Mononuclear cell (primary cell): ENCODE measurements at regions not wholly inside any gene's neighbourhood (a gene's known extent, or its start where the extent isn't known, plus 50 kb on each side); places are given as distances from the start of the nearest gene placed in this dataset.
"Not testable (repeated sequence)": the region's sequence is repeated elsewhere in the genome, so short reads cannot be mapped to it uniquely, and the experiment has no call there.

Source experiments
- H3K27me3 ChIP-seq: 2 replicates; pipeline ENCODE4 v1.6.0; 2011; ENCODE audit warnings: low read length, control low read depth; ENCODE audit not compliant: insufficient read depth
- H3K4me1 ChIP-seq: 2 replicates; pipeline ENCODE4 v1.5.1; 2011; ENCODE audit warnings: mild to moderate bottlenecking, low read length, control low read depth; ENCODE audit not compliant: insufficient read depth
- H3K4me3 ChIP-seq: 2 replicates; pipeline ENCODE4 v1.5.1; 2011; ENCODE audit warnings: mild to moderate bottlenecking, low read length, moderate library complexity
- H3K9me3 ChIP-seq: 2 replicates; pipeline ENCODE4 v1.5.1; 2011; ENCODE audit warnings: low read depth, mild to moderate bottlenecking, control low read depth, low read length

- no peak overlapping the region for H3K4me3 ChIP-seq
- no peaks in the 10 kb centered on the region for H3K27me3 ChIP-seq
Observed at GRCh38 chrX:139324756-139325155, 205.8 kb upstream of the F9 start.

GRCh38 chrX:139320661-139321354 lies 209.7 kb upstream of the F9 start:
- H3K27me3 ChIP-seq, H3K4me3 ChIP-seq, H3K4me1 ChIP-seq, H3K9me3 ChIP-seq: not testable (repeated sequence)

More at GRCh38 chrX:139324756-139325155, 205.8 kb upstream of the F9 start:
- Histone ChIP-seq H3K4me1 (no peaks in the 10 kb centered on the region), H3K9me3 (no peaks in the 10 kb centered on the region)

- not testable (repeated sequence) for H3K4me3 ChIP-seq, H3K9me3 ChIP-seq, H3K4me1 ChIP-seq, H3K27me3 ChIP-seq
Observed at GRCh38 chrX:139306675-139307074, 223.9 kb upstream of the F9 start.

- Histone ChIP-seq H3K4me1 (no peaks in the 10 kb centered on the region), H3K4me3 (no peak overlapping the region)
Observed at GRCh38 chrX:139304471-139304870, 226.1 kb upstream of the F9 start.

DNA sequence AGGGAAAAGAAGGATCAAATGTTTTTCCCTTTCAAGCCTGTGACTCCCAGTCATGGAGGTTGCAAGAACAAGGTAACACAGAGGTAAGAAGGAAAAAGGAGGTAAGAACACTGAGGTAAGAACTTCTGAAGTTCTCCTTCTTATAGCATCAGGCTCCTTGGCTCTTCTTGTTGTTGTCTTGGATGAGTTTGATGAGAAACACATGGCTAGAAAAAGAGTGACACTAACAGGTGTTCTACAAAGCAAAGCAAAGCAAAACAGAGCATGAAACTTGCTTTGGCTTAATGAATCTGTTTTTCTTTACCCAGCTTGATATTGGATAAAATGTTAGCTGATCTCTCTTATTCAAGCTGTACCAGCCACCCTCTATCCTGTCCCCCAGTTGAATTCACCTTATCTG lies 231.2 kb upstream of the F9 start:
- Histone ChIP-seq H3K4me3 (no peak overlapping the region), H3K4me1 (no peaks in the 10 kb centered on the region), H3K27me3 (no peaks in the 10 kb centered on the region), H3K9me3 (no peaks in the 10 kb centered on the region)

More at GRCh38 chrX:139304471-139304870, 226.1 kb upstream of the F9 start:
- H3K27me3 ChIP-seq, result no peaks in the 10 kb centered on the region
- H3K9me3 ChIP-seq, result no peaks in the 10 kb centered on the region

DNA sequence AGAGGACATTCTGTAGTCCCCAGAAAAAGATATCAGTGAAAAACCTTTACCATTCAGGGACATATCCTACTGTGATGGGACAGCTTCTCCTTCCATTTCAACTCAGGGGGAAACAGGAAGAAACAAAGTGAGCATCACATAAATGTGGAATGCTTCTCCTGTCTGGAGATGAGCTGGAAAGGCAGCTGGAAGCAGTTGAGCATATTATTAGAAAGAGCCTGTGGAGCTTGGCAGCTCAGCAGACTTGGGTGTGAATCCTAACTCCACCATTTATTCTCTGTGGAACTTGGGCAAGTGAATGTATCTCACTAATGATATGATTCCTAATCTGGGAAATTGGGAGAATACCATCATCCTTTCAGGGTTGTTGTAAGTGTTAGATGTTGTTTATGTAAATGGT lies 232.1 kb upstream of the F9 start:
- no peaks in the 10 kb centered on the region for H3K4me1 ChIP-seq
- H3K4me3 ChIP-seq, result no peak overlapping the region
- H3K27me3 ChIP-seq, result no peaks in the 10 kb centered on the region
- no peaks in the 10 kb centered on the region for H3K9me3 ChIP-seq

DNA sequence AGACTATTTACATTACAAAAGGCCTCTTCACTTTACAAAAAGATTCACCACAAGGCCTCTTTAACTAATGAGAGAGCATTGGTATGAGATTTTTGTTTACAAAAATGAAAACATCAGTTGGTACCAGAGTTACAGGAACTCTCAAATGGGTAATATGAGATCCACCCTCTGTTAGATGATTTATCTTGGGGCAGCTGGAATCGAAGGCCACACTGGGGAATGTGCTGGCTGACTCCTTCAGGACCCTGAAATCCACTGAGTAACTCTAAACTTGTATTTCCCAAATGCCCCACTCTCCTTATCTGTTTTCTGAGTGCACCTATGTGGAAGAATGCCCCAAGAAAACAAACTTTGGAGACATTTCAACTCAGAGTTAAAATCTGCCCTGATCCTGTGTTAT lies 232.9 kb upstream of the F9 start:
- H3K4me1 ChIP-seq, result no peaks in the 10 kb centered on the region
- H3K27me3 ChIP-seq, result no peaks in the 10 kb centered on the region
- no peaks in the 10 kb centered on the region for H3K9me3 ChIP-seq
- H3K4me3 ChIP-seq, result no peak overlapping the region

DNA sequence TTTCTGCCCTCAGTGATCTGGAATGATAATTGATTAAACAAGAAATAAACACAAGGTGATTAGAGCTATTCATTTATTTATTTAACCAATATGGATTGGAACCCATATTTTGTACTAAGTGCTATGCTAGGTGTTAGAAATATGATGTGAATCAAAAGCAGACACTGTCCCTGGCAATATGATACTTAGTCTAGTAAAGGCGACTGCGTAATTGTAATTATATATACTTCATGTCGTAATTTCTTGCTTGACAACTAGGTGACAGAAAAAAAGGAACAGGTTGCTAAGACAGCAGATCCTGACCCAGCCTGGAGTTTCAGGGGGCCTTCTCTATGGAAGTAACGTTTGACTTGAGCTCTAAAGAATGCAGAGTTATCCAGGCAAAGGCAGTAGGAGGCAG lies 236.5 kb upstream of the F9 start:
- H3K9me3 ChIP-seq, result no peaks in the 10 kb centered on the region
- H3K4me3 ChIP-seq, result no peak overlapping the region
- no peaks in the 10 kb centered on the region for H3K4me1 ChIP-seq
- H3K27me3 ChIP-seq, result no peaks in the 10 kb centered on the region

GRCh38 chrX:139290310-139290709 lies 240.2 kb upstream of the F9 start:
- no peaks in the 10 kb centered on the region for H3K4me1 ChIP-seq

DNA sequence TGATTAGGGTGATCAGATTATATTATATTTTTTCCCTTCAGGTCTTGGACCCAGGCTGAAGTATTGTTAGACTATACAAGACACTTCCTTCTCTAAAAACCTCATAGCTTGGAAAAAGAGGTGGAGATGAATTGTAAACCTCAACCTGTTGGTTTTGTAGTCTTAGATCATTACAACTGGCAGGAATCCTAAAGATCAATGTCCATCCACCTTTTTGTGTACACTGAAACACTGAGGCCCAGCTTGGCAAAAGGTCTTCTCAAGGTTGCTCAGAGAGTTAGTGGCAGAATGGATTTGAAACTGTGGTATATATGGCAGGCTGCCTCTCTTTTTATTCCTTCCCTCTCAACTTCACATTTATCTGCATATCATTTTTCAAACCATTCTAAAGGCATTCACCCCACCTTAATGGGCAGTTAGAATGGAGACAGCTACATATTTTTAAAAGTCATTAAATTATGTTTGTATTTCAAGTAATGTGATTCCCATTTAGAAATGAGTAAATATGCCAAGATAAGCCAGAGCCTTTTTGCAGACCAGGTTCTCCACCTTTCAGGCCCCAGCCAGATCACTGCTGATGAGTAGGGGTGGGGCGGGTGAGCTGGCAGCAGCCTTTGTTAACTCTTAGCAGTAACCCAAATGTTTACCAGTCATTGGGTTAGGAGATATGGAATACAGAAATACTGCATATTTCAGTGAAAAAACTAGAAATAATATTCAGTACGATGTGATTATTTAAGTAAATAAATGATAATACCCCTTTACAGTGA lies 243.2 kb upstream of the F9 start:
- Histone ChIP-seq H3K4me3 (no peak overlapping the region), H3K9me3 (no peaks in the 10 kb centered on the region), H3K4me1 (no peaks in the 10 kb centered on the region), H3K27me3 (no peaks in the 10 kb centered on the region)

More at GRCh38 chrX:139290310-139290709, 240.2 kb upstream of the F9 start:
- no peak overlapping the region for H3K4me3 ChIP-seq
- no peaks in the 10 kb centered on the region for H3K27me3 ChIP-seq
- no peaks in the 10 kb centered on the region for H3K9me3 ChIP-seq

DNA sequence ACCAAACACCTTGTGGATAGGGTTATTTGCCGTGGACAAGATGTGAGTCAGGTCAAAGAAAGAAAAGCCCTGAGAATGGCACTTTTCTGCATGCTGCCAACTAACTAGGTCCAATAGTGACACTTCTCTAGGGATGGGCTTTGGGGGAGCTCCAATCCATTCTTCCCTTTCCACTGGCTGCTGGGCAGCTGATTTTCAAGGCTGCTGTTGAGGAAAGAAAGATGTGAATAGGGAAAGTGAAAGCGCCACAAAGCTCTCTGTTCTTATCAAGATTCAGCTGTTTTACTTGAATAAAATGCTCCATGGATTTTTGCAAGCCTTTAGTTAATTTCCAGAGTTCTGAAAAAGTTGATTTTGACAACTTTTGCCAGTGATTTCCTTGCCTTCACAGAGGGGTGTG lies 244.2 kb upstream of the F9 start:
- Histone ChIP-seq H3K4me1 (no peaks in the 10 kb centered on the region), H3K9me3 (no peaks in the 10 kb centered on the region), H3K27me3 (no peaks in the 10 kb centered on the region), H3K4me3 (no peak overlapping the region)

DNA sequence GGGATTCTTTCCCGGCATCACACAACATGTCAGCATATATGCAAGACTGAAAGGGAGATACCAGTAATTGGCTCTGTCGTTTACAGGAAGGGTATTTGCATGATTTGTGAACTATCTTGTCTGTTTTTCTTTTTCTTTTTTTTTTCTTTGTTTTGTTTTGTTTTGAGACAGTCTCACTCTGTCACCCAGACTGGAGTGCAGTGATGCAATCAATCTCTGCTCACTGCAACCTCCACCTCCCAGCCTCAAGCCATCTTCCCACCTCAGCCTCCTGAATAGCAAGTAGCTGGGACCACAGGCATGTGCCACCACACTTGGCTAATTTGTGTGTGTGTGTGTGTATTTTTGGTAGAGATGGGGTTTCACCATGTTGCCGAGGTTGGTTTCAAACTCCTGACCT lies 262.7 kb upstream of the F9 start:
- Histone ChIP-seq H3K4me1 (no peaks in the 10 kb centered on the region), H3K27me3 (no peaks in the 10 kb centered on the region), H3K9me3 (no peaks in the 10 kb centered on the region), H3K4me3 (no peak overlapping the region)

DNA sequence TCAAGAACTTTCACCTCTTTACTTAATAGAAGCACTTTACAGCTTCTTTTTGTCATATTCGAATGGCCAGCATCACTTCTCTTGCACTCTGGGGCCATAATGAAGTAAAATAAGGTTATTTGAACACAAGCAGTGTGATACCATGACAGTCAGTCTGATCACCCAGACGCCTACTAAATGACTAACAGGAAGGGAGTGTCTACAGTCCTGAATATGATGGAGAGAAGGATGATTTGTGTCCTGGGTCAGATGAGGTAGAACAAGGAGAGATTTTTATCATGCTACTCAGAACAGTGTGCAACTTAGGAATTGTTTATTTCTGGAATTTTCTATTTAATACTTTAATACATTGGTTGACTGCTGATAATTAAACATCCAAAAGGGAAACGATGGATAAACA lies 284.2 kb upstream of the F9 start:
- Histone ChIP-seq H3K9me3 (no peaks in the 10 kb centered on the region), H3K27me3 (no peaks in the 10 kb centered on the region), H3K4me3 (no peak overlapping the region), H3K4me1 (no peaks in the 10 kb centered on the region)

DNA sequence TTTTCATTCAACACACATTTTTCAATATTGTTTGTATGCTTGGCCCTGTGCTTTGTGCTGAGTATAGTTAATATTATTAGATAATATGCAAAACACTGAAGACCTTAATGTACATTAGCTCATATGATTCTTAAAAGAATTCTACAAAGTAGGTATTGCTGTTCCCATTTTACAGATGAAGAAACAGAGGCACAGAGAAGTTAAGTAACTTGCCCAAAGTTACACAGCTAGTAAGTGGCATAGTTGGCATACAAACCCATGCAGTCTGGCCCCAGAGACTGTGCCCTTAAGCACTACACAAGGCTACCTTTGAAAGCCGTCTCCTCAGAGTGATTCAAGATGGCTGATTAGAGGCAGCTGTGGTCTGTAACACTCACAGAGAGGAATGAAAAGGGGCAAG lies 293.4 kb upstream of the F9 start:
- no peaks in the 10 kb centered on the region for H3K9me3 ChIP-seq
- no peaks in the 10 kb centered on the region for H3K4me1 ChIP-seq
- H3K27me3 ChIP-seq, result no peaks in the 10 kb centered on the region
- no peak overlapping the region for H3K4me3 ChIP-seq

DNA sequence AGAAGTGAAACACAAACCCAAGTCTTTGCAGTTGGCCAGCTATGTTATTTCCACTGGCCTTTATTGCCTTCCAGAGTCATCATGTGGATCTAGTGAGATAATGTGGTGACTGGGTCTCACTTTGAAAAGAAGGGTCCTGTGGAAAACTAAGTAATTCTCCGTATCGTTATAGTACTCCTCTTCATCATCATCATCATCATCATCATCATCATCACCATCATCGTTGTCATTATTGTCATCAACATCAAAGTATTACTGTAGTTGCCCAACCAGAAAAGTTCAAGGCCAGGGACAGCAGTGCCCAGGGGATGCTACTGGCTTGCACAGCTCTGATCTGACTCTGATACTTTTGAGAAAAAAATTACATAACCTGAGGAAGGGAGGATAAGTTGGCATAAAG lies 295.6 kb upstream of the F9 start:
- H3K4me3 ChIP-seq, result no peak overlapping the region
- H3K9me3 ChIP-seq, result no peaks in the 10 kb centered on the region
- no peaks in the 10 kb centered on the region for H3K27me3 ChIP-seq
- no peaks in the 10 kb centered on the region for H3K4me1 ChIP-seq
